ENCODE measurements at regions not wholly inside any gene's neighbourhood (a gene's known extent, or its start where the extent isn't known, plus 50 kb on each side); places are given as distances from the start of the nearest gene placed in this dataset.

DNA sequence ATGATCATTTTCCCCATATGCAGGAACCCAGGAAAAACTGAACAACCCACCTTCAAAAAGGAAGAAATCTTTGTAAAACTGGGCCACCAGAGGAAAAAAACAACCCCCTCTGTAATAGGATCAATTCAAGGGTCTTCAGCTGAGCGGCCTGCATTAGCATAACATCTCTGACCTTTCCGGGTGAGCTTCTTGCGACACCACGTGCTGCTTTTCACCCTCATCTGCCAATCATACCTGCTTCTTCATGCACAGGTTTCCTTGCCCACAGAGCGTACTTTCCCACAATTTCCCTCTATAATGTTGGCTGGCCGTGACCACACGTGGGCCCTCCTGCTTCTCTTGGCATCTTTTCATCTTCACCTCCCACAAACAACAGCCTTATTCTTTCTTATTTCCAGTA, 284.3 kb upstream of the NEBL start:
- no TSS peak for BruUV-seq (replicated peaks)
- H3K4me1 ChIP-seq (ENCODE audit: control insufficient read depth, insufficient read depth, low read length), result no peaks in the 10 kb centered on the region
- in situ Hi-C loops (cut with MboI) (no loop called here), intact Hi-C loops (cut with micrococcal nuclease; ENCODE audit: unreplicated experiment) (no loop called here)
- DNase-seq (ENCODE audit: low read depth, low spot score), result no peak
- RAD21 ChIA-PET (ENCODE audit: unreplicated experiment), result no interaction called here
- POLR2A ChIA-PET, result no interaction called here
- no peaks in the 10 kb centered on the region for H4K20me1 ChIP-seq (ENCODE audit: control insufficient read depth, insufficient read depth)
- no peak for ATAC-seq
- TF ChIP-seq, protein P1, sequence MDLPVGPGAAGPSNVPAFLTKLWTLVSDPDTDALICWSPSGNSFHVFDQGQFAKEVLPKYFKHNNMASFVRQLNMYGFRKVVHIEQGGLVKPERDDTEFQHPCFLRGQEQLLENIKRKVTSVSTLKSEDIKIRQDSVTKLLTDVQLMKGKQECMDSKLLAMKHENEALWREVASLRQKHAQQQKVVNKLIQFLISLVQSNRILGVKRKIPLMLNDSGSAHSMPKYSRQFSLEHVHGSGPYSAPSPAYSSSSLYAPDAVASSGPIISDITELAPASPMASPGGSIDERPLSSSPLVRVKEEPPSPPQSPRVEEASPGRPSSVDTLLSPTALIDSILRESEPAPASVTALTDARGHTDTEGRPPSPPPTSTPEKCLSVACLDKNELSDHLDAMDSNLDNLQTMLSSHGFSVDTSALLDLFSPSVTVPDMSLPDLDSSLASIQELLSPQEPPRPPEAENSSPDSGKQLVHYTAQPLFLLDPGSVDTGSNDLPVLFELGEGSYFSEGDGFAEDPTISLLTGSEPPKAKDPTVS (IDR thresholded peaks at IDR 0.05; ENCODE audit: low read depth, low read length), result no peak
- TF ChIP-seq SPI1 (IDR thresholded peaks at IDR 0.05; ENCODE audit: borderline replicate concordance, insufficient read depth, low read depth, low read length) (no peak), EZH2 (IDR thresholded peaks at IDR 0.05; ENCODE audit: borderline replicate concordance, control insufficient read depth, low read depth, low read length) (no peak), BACH1 (IDR thresholded peaks at IDR 0.05; ENCODE audit: borderline replicate concordance) (no peak), SUZ12 (IDR thresholded peaks at IDR 0.05; ENCODE audit: unreplicated experiment) (no peak), YBX1 (IDR thresholded peaks at IDR 0.05) (no peak), SP1 (IDR thresholded peaks at IDR 0.05; ENCODE audit: low read depth, low read length) (no peak), ATF7 (IDR thresholded peaks at IDR 0.05; ENCODE audit: low read depth) (no peak), HDAC2 (IDR thresholded peaks at IDR 0.05) (no peak), RAD21 (IDR thresholded peaks at IDR 0.05; ENCODE audit: insufficient read depth, low read depth, low read length) (no peak), FOS (IDR thresholded peaks at IDR 0.05; ENCODE audit: borderline replicate concordance, extremely low read depth, insufficient read length) (no peak), MEF2A (IDR thresholded peaks at IDR 0.05; ENCODE audit: insufficient read depth, low read depth, low read length) (no peak), CBX5 (IDR thresholded peaks at IDR 0.05; ENCODE audit: low read depth) (no peak), ZNF384 (IDR thresholded peaks at IDR 0.05; ENCODE audit: borderline replicate concordance, low read depth, low read length) (no peak), POLR2AphosphoS5 (IDR thresholded peaks at IDR 0.05; ENCODE audit: low read length) (no peak), CHD4 (IDR thresholded peaks at IDR 0.05) (no peak), NFXL1 (IDR thresholded peaks at IDR 0.05; ENCODE audit: borderline replicate concordance) (no peak)
- TF ChIP-seq, protein P2, sequence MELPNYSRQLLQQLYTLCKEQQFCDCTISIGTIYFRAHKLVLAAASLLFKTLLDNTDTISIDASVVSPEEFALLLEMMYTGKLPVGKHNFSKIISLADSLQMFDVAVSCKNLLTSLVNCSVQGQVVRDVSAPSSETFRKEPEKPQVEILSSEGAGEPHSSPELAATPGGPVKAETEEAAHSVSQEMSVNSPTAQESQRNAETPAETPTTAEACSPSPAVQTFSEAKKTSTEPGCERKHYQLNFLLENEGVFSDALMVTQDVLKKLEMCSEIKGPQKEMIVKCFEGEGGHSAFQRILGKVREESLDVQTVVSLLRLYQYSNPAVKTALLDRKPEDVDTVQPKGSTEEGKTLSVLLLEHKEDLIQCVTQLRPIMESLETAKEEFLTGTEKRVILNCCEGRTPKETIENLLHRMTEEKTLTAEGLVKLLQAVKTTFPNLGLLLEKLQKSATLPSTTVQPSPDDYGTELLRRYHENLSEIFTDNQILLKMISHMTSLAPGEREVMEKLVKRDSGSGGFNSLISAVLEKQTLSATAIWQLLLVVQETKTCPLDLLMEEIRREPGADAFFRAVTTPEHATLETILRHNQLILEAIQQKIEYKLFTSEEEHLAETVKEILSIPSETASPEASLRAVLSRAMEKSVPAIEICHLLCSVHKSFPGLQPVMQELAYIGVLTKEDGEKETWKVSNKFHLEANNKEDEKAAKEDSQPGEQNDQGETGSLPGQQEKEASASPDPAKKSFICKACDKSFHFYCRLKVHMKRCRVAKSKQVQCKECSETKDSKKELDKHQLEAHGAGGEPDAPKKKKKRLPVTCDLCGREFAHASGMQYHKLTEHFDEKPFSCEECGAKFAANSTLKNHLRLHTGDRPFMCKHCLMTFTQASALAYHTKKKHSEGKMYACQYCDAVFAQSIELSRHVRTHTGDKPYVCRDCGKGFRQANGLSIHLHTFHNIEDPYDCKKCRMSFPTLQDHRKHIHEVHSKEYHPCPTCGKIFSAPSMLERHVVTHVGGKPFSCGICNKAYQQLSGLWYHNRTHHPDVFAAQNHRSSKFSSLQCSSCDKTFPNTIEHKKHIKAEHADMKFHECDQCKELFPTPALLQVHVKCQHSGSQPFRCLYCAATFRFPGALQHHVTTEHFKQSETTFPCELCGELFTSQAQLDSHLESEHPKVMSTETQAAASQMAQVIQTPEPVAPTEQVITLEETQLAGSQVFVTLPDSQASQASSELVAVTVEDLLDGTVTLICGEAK (IDR thresholded peaks at IDR 0.05; ENCODE audit: borderline replicate concordance), result no peak
- TF ChIP-seq, protein P3, sequence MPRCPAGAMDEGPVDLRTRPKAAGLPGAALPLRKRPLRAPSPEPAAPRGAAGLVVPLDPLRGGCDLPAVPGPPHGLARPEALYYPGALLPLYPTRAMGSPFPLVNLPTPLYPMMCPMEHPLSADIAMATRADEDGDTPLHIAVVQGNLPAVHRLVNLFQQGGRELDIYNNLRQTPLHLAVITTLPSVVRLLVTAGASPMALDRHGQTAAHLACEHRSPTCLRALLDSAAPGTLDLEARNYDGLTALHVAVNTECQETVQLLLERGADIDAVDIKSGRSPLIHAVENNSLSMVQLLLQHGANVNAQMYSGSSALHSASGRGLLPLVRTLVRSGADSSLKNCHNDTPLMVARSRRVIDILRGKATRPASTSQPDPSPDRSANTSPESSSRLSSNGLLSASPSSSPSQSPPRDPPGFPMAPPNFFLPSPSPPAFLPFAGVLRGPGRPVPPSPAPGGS (IDR thresholded peaks at IDR 0.05; ENCODE audit: borderline replicate concordance, insufficient read depth, low read depth, low read length, poor library complexity, severe bottlenecking), result no peak
- H3K9me3 ChIP-seq (replicated peaks; ENCODE audit: control insufficient read depth, insufficient read depth, low read length), result no peaks in the 10 kb centered on the region
- WGBS (ENCODE audit: insufficient coverage, insufficient replicate concordance, low lambda C conversion rate, missing lambda C conversion rate), result 27% methylated on average over 7 of the region's 7 CpGs
- no peak overlapping the region for H2AFZ ChIP-seq (ENCODE audit: control insufficient read depth, low read depth, low read length)
- SMC1A ChIA-PET (ENCODE audit: uncharacterized antibody, unreplicated experiment), result no interaction called here
- no peak overlapping the region for H3K9ac ChIP-seq (ENCODE audit: control insufficient read depth, insufficient read depth, low read length)
- no peak overlapping the region for H3K4me3 ChIP-seq
- H3K27me3 ChIP-seq (replicated peaks in 1 of 2; ENCODE audit: control insufficient read depth in 2 of 2, insufficient read depth in 2 of 2, low read length in 1 of 2), result no peaks in the 10 kb centered on the region; a peak in 2 of 4 replicates
- CTCF ChIA-PET, result interaction anchor here (0.5 kb wide), 1 partner anchor 17 kb away, joined by 3 read pairs; no protein-coding TSS in a partner anchor
- no peak for FAIRE-seq
- no peak overlapping the region for H3K27ac ChIP-seq (ENCODE audit: control insufficient read depth, insufficient read depth)
- no peaks in the 10 kb centered on the region for H3K36me3 ChIP-seq (ENCODE audit: control insufficient read depth in 2 of 2, insufficient read depth in 2 of 2, low read length in 1 of 2)
- no peak overlapping the region for H3K4me2 ChIP-seq (ENCODE audit: control insufficient read depth, insufficient read depth)
- no peaks in the 10 kb centered on the region for H3K79me2 ChIP-seq (ENCODE audit: control insufficient read depth, insufficient read depth, low read length)
